ENCODE measurements at regions not wholly inside any gene's neighbourhood (a gene's known extent, or its start where the extent isn't known, plus 50 kb on each side); places are given as distances from the start of the nearest gene placed in this dataset.
"Not testable (repeated sequence)": the region's sequence is repeated elsewhere in the genome, so short reads cannot be mapped to it uniquely, and the experiment has no call there.

GRCh38 chr6:19558201-19558600 is 279.0 kb upstream of the ID4 start:
- DNase-seq = no peak

DNA sequence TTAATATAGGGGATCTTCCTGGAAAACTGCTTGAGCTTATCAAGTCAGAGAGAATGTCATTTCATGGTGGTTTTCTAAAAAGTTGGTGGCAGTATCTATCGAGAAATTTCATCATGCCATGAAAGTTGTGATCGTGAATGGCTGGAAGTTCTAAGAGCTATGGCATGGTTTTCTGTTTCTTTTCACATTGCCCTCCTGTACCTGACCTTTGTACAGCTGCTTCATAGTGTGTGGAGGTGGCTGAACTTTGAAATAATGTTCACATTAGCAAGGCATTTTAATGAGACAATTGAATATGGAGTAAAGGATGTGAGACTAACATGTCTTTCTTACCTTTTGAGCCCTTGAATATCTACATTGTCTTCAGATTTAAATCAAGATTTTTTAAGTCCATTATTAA is 278.2 kb upstream of the ID4 start:
- DNase-seq = no peak

DNA sequence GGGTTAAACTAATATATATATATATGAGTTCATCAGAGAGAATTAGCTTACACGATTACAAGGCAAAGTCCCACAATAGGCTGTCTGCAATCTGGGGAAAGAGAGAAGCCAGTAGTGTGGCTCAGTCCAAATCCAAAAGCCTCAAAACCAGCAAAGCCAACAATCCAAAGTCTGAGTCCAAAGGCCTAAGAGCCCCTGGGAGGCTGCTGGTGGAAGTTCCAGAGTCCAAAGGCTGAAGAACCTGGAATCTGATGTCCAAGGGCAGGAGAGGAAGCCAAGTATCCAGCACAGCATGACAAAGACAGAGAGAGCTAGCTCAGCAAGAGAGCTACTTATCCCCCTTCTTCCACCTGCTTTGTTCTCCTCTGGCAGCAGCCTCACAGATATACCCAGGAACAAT is 274.7 kb upstream of the ID4 start:
- no peak for DNase-seq

GRCh38 chr6:19569563-19569962 is 267.6 kb upstream of the ID4 start:
- DNase-seq = no peak

GRCh38 chr6:19571176-19571575 is 266.0 kb upstream of the ID4 start:
- no peak for DNase-seq

GRCh38 chr6:19578481-19578880 is 258.7 kb upstream of the ID4 start:
- peak; percentile 80 for DNase-seq

DNA sequence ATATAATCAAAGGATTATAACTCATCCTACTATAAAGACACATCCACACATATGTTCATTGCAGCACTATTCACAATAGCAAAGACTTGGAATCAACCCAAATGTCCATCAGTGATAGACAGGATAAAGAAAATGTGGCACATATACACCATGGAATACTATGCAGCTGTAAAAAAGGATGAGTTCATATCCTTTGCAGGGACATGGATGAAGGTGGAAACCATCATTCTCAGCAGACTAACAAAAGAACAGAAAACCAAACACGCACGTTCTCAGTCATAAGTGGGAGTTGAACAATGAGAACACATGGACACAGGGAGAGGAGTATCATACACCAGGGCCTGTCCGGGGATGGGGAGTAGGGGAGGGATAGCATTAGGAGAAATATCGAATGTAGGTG is 253.0 kb upstream of the ID4 start:
- DNase-seq = not testable (repeated sequence)

- DNase-seq = no peak
Observed at GRCh38 chr6:19587238-19587942, 249.8 kb upstream of the ID4 start.

DNA sequence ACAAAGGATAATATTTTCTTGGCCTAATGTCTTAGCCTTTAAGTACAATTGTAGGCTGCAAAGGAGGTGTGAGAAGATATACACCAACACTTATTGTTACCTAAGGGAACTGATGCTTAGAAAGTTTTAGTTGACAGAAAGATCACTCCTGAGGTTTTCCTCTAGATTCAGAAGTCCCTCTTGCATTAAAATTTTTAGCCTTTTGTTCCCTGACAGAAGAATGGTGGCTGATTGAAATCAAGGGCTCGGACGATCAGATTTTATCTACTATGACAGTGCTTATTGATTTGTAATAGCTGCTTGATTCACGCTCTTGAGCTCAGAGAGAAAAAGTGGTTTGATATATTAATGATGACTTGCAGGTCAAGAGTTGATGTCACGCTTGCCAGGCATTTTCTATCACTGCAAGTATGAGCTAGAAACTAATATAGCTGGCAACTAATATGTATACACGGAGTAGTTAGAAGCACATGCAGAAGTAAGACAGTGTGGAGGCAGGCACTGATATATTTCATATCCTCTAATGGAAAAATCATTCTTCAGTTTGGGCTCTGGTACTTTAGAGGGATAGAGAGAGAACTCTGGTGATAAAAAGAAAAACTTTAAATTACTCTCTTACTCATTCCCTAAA is 246.6 kb upstream of the ID4 start:
- DNase-seq = no peak

DNA sequence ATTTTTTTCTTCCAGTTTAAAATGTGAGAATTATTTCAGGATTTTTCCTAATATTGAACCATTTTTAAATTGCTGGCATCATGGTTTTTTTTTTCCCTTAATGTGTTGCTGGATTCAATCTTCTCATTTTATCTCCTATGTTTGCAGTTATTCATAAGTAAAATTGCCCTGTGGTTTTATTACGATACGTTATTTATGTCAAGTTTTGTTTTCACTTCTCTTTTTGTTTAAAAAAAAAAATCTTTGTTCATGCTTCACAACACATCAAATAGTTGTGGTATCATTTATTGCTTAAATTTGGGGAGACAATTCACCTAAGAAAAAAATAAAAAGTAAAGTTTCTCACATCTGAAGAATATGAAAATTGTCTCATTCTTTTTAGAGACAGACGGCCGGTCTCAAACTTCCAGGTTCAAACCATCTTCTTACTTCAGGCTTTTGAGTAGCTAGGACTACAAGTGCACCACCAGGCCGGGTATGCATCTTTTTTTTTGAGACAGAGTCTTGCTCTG is 239.3 kb upstream of the ID4 start:
- no peak for DNase-seq

DNA sequence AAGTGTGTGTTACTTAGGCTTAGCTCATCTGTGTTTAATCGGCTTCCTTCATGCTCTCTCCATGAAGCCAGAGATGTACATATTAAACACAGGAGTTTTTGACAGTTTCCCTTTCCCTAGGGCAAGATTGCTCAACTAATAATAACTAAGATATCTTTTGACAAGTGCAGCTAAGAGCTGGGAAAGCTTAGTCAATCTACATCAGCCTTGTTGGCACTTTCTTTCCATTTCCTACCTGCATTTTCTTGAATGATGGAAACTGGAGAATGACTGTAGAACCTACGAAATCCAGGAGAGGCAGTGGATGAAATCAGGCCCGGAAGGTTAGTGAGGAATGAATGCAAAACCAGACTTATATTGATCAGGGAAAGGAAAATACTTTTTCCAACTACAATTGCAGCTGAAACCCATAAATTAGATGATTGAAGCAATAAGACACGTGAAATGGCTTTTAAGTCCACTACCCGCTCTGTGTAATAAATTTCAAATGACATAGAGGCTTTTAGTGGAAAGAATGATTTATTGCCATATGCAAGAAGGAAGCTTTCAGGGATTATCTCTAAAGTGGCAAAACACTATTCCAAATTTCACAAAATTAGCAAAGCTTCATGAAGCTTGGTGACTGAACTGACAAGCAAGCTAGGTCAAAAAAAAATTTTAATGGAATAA is 237.2 kb upstream of the ID4 start:
- DNase-seq = no peak

DNA sequence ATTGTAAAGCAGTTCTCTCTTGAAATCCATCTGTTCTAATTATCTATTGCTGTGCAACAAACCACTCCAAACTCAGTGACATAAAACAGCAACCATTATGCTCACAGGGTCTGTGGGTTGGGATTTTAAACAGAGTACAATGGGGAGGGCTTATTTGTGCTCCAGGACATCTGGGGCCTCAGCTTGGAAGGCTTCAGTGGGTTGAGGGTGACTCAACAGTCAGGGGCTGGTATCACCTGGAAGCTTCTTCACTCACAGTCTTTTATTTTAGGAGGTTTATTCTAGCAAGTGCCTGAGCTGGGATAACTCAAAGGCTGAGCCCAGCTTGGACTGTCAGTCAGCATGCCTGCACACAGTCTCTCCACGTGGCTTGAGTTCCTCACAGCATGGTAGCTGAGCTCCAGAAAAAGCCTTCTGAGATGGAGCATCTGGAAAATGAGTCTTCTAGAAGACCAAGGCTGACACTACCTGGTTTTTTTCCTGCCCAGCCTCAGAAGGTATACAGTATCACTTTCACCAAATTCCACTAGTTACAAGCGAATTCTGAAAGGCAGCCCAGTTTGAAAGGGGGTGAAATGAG is 234.6 kb upstream of the ID4 start:
- DNase-seq = no peak

DNA sequence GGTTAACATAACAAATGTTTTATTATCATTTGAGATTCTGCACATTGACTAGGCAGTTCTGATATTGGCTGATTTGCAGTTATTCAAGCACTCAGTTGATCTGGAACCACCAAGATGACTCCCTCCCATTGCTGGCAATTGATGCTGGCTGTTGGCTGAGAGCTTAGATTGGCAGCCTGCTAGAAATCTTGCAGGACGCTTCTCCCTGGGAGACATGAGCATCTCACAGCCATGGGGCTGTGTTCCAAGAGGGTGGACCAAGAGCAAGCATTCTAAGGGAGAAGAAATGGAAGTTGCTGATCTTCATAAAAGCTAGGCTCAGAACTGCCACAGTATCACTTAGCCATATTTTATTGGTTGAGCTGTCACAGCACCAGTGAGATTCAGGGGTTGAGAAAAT is 233.4 kb upstream of the ID4 start:
- DNase-seq = no peak

GRCh38 chr6:19605624-19606023 is 231.5 kb upstream of the ID4 start:
- no peak for DNase-seq

GRCh38 chr6:19608546-19608945 is 228.6 kb upstream of the ID4 start:
- no peak for DNase-seq

GRCh38 chr6:19609972-19610641 is 227.1 kb upstream of the ID4 start:
- no peak for DNase-seq

DNA sequence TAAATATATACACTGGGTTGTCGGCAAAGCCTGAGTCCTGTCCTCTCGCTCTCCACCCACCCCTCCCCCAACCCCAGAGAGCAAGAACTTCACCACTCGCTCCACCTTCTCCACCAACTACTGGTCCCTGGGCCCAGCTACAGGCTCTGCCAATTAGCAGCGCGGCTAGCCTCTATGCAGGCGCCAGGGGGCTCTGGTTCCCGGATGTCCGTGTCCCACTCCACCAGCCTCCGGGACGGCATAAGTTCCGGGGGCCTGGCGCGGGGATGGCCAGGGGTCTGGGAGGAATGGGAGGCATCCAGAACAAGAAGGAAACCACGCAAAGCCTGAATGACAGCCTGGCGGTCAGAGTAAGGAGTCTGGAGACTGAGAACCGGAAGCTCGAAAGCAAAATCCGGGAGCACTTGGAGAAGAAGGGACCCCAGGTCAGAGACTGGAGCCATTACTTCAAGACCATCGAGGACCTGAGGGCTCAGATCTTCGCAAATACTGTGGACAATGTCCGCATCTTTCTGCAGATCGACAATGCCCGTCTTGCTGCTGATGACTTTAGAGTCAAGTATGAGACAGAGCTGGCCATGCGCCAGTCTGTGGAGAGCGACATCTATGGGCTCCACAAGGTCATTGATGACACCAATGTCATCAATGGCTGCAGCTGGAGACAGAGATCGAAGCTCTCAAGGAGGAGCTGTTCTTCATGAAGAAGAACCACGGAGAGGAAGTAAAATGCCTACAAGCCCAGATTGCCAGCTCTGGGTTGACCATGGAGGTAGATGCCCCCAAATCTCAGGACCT is 224.3 kb upstream of the ID4 start:
- DNase-seq = not testable (repeated sequence)

DNA sequence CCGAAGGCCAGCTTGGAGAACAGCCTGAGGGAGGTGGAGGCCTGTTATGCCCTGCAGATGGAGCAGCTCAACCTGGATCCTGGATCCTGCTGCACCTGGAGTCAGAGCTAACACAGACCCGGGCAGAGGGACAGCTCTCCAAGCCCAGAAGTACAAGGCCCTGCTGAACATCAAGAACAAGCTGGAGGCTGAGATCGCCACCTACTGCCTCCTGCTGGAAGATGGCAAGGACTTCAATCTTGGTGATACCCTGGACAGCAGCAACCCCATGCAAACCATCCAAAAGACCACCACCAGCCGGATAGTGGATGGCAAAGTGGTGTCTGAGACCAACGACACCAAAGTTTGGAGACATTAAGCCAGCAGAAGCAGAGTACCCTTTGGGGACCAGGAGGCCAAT is 223.5 kb upstream of the ID4 start:
- DNase-seq = no peak

DNA sequence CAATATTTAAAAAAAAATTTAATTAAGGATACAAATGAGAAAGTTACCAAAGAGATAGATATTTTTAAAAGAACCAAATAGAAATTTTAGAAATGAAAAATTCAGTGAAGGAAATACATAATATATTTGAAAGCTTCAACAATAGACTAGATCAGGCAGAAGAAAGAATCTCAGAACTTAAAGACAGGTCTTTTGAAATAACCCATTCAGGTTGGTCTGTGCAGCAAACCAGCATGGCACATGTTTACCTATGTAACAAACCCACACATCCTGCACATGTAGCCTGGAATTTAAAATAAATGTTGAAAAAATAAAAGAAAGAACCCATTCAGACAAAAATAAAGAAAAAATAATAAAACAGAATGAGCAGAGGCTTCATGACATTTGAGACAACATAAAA is 221.1 kb upstream of the ID4 start:
- no peak for DNase-seq

- no peak for DNase-seq
Observed at GRCh38 chr6:19632230-19632629, 204.9 kb upstream of the ID4 start.

DNA sequence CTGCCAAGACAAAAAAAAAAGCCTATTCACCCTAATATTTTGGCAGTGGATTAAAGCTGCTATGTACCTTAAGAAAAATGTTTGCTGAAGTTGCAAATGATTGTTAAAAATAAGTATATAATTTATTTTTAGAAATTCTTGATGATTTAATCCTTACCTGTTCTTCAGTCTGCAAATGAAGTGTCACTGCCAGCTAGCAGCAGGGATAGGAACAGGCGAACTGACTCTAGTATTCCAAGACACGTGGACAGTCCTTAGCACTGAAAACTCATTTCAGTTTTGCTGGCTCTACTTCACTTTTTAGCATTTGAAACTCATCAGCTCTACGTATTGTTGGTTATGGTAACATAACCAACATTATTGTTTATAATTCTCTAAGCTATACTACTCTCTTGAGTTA is 204.4 kb upstream of the ID4 start:
- DNase-seq = no peak

GRCh38 chr6:19635728-19636127 is 201.4 kb upstream of the ID4 start:
- no peak for DNase-seq
